A172 (cell line): ENCODE measurements at regions not wholly inside any gene's neighbourhood (a gene's known extent, or its start where the extent isn't known, plus 50 kb on each side); places are given as distances from the start of the nearest gene placed in this dataset.

ENCODE experiments used
- DNase-seq: peaks from one replicate; pipeline ENCODE4 v3.0.0-alpha.2; 2015; ENCODE audit warnings: low spot score

GRCh38 chr7:109282726-109283125, 713.1 kb downstream of the DNAJB9 start:
- no peak for DNase-seq

GRCh38 chr7:109284943-109285342, 715.3 kb downstream of the DNAJB9 start:
- no peak for DNase-seq

DNA sequence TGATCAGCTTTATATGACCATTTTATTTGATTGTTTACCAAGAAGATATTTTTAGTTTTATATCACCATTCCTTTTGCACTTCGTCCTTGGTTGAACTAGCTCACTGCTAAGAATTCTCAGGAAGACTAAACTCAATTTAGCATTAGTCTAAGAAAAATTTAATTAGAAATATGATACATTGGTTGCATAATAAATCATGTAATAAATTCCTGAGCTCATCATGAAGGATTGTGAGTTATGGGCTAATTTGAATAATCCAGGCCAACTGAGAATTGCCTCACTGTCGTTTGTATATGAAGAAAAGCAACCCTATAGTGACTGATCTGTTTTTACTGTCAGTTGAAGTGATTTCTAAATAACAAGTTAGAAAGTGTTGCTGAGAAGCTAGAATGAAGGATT, 725.5 kb downstream of the DNAJB9 start:
- no peak for DNase-seq

- no peak for DNase-seq
Observed at GRCh38 chr7:109308816-109309215, 739.1 kb downstream of the DNAJB9 start.

DNA sequence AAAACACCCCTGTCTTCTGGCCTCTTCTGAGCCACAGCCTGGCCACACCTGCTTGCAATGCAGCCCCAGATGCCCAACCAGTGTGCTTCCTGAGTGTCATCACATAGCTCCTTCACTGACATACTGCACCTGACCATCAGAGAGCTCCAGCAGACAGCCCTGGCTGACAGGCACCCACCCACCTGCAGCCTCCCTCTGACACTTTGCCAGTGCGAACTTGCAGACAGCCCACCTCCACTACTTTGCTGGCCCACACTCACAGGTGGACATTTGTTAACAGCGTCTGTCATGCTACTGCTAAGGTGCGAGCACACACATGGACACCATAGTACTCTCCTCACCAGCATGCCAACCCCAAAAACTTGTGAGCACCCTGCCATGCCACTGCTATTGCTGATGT, 740.1 kb downstream of the DNAJB9 start:
- DNase-seq: no peak

GRCh38 chr7:109318136-109318535, 748.5 kb downstream of the DNAJB9 start:
- no peak for DNase-seq

- no peak for DNase-seq
Observed at GRCh38 chr7:109322833-109323232, 753.2 kb downstream of the DNAJB9 start.

DNA sequence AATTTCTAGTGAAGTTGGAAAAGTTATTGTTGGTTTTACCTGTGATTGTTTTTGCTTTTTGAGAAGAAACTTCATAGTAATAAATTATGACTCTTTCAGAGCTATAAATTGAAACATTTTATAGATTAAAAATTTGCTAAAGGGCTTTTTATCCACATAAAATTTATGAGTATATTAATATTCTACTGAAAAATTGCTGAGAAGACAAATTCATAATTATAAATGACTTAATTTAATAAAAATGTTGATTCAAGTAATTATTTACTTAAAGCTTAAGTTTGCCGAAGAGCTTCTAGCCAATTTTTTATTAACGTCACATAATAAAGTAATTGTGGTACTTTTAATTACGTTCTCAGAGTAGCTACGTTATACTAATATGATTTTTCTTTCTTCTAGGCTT, 761.7 kb downstream of the DNAJB9 start:
- DNase-seq: no peak

DNA sequence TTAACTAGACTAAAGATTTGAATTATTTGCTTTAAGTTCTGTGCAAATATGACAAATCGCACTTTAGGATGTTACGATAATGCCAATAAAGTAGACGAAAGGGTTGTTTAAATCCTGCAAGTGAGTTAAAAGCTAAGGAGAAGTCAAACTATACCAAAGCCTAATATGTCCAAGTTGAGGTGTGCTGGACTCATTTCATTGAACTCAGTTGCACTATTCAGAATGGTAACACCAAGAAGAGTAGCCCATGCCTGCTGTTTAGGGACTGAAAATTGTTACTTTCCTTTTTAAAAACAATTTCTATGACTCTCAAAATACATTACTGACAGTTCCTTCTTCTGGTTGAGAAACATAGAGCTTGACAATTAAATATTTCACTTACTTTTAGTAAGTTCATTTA, 766.3 kb downstream of the DNAJB9 start:
- no peak for DNase-seq

DNA sequence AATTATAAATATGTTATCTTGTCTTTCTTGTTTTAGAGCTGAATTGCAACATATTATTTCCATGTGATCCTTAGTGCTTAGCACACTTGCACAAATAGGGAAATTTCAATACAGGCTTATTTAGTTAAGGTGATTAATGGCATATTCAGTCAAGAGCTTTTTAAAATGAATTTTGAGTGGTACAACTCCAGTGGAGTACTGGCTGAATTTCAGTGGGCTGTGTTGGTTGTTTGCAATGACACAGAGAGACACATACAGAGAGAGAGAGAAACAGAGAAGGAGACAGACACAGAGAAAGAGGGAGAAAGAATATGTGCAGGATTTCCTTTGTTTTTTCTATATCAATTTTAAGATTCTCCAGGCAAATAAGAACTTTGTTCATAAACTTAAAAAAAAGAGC, 766.9 kb downstream of the DNAJB9 start:
- no peak for DNase-seq

- DNase-seq: no peak
Observed at GRCh38 chr7:109343678-109344077, 774.0 kb downstream of the DNAJB9 start.

- no peak for DNase-seq
Observed at GRCh38 chr7:109351493-109351892, 781.8 kb downstream of the DNAJB9 start.

DNA sequence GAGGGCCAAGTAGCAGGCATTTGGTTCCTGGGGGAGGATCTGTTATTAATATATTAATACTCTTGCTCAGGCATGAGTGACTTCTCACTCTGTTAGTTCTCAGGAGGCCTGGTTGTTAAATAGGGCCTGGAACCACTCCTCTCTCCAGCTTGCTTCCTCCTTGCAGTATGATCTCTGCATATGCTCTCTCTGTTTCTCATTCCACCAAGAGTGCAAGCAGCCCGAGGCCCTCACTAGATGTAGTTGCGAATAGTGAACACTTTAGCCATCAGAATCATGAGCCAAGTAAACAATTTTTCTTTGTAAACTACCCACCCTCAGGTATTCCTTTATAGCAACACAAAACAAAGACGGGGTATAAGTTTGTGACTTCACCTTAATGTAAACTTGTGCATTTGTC, 784.3 kb downstream of the DNAJB9 start:
- DNase-seq: no peak

DNA sequence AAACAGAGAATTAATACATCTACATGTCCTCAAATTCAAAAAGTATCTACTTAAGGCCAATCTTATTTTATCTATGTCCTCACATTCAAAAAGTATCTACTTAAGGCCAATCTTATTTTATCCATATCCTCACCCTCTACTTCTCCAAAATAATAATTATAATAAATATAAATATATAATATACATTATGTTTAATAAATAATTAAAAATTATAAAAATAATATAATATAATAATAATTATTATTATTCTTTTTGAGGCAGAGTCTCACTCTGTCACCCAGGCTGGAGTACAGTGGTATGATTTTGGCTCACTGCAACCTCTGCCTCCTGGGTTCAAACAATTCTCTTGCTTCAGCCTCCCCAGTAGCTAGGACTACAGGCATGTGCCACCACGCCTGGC, 784.9 kb downstream of the DNAJB9 start:
- no peak for DNase-seq

DNA sequence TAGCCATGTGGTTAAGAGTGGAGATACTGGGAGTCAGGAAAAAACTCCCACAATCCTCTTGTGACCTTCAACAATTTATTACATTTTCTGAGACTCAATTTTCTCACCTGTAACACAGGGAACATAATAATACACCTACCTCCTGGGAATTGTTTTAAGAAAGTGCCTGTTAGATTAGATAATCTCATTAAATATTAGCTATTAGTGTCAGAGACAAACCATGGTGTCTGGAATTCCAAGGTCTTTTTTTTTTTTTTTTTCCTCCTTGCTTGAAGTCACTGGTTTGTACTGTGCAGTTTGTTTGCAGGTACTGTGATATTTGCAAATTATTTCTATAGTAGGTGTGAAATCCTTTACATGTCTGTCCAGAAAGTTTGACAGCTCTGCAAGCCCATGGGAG, 806.1 kb downstream of the DNAJB9 start:
- no peak for DNase-seq

DNA sequence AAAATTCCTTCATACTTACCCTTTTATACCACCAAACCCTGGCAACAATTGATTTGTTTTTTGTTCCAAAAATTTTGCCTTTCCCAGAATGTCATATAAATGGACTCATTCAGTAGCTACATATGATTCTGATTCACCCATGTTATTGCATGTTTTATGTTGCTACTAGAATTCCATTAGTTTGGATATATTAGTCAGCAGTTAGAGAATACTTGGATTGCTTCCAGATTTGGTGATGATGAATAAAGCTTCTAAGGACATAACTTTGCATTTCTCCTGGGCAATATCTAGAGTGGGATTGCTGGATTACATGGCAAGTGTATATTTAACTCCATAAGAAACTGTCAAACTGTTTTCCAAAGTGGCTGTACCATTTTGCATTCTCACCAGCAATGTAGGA, 806.9 kb downstream of the DNAJB9 start:
- no peak for DNase-seq

GRCh38 chr7:109377076-109377884, 807.6 kb downstream of the DNAJB9 start:
- no peak for DNase-seq

DNA sequence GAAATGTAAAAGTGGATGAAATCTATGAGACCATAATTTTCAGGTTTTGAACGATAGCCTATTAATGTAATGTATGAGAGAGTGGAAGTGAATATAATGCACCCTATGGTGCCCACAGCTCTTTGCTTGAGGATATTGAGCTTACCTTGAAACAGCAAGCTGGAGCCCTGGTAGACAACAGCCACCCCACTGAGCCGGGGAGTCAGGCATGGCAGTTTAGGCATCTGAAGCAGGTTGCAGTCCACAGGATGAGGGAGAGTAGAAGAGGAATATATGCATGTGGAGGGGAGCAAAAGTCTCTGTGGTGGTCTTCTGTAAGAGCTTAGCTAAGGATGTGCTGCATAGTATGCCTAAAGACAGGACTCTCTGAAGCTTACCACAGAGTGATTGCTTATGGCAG, 817.3 kb downstream of the DNAJB9 start:
- no peak for DNase-seq

DNA sequence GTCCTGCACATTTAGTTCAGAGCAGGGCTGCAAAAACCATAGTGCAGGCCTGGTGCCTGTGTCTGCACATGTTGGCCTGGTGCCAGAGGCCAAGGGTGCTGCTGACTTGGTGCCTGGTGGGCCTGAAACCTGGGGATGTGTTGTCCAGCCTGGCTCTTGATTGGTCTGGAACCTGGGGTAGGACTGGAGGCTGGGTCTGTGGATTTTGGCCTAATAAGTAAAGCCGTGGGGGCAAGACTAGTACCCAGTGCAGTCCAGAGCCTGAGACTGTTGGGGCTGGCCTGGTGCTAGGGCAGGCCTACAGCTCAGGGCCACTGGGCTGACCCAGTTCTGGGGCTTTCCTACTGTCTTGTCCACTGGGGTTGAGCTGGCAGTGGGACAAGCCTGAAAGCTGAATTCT, 817.9 kb downstream of the DNAJB9 start:
- DNase-seq: no peak

DNA sequence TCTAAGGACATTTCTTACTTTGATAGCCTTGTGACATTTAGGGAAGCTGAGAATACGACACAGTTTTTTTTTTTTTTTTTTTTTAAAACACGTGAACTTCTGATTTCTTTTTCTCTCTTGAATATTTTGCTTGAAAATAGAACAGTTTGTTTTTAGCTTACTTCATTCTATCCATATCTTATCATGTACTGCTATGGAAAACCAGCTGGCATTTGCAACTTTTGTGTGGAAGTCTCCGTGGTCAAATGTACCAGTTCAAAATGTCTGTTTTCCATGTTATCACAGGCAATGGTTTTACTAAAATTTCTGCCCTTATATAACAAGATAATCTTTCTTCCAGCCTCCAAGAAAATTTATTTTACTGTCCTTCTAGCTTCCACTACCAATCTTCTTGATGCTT, 821.6 kb downstream of the DNAJB9 start:
- DNase-seq: no peak

DNA sequence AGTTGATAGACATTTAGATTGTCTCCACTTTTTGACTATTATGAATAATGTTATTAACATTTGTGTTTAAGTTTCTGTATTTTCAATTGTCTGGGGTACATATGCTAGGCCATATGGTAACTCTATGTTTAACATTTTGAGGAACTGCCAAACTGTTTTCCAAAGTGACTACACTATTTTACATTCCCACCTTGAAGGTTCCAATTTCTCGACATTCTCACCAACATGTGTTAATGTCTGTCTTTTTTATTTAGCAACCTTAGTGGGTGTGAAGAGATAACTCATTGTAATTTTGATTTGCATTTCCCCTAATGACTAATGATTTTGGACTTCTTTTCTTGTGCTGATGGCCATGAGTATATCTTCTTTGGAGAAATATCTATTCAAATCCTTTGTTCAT, 832.4 kb downstream of the DNAJB9 start:
- DNase-seq: no peak

DNA sequence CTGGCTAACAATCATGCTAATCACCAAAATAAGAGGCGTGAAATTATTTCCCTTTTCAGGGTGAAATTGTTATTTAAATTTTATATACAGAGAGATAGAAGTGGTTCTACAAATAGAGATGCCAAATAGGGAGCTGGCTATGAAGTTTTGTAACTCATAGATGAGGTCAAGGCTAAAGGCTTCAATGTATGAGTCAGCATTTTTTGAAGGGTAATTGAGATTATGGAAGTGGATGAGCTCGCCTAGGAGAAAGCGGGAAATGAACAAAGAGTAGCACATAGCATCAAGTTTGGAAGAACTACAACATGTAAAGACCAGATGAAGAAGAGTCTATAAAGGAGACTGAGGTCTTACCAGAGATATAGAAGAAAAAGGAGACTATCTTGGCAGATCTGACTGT, 838.1 kb downstream of the DNAJB9 start:
- no peak for DNase-seq

DNA sequence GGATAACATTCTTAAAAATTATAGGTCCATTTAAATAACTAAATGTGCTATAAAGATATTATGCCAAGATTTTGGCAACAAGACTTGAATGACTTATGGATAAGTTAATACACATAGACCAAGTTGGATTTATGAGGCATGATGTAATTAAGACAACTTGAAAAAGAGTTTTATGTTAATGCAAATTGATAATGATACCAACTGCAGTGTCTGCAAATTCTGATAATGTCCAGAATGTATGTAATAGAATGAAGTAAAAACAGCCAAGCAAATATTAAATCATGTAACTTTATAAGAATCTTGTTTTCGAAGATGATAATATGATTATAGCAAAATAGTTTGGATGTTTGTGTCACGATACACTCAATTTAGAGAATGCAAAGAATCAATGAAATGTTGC, 868.3 kb downstream of the DNAJB9 start:
- DNase-seq: no peak

- DNase-seq: no peak
Observed at GRCh38 chr7:109449760-109450159, 880.1 kb downstream of the DNAJB9 start.
